Tibial nerve (tissue), 4 donors: ENCODE measurements at regions not wholly inside any gene's neighbourhood (a gene's known extent, or its start where the extent isn't known, plus 50 kb on each side); places are given as distances from the start of the nearest gene placed in this dataset.
"Not testable (repeated sequence)": the region's sequence is repeated elsewhere in the genome, so short reads cannot be mapped to it uniquely, and the experiment has no call there.

Experiments used
- DNase-seq, 2 donors: peaks; one replicate each; pipeline ENCODE4 v3.0.0-alpha.2; 2019; ENCODE audit warnings: low spot score in 2 of 2
- H3K27ac ChIP-seq, 4 donors: fragments of 200-600 bp; sonication (generic) in 3 of 4; one replicate each; pipeline ENCODE4 v1.5.1; 2017 to 2019; ENCODE audit warnings: mild to moderate bottlenecking in 1 of 4
- H3K27me3 ChIP-seq, 2 donors: fragments of 200-600 bp; sonication (generic) in 1 of 2; one replicate each; pipeline versions ENCODE4 v1.5.1 to v1.6.0; 2017 to 2019
- H3K36me3 ChIP-seq, 3 donors: fragments of 200-600 bp; sonication (generic); one replicate each; pipeline ENCODE4 v1.5.1; 2018 to 2019
- H3K4me1 ChIP-seq, 4 donors: fragments of 200-600 bp; sonication (generic) in 3 of 4; one replicate each; pipeline ENCODE4 v1.5.1; 2017 to 2019
- H3K4me3 ChIP-seq, 4 donors: fragments of 200-600 bp; sonication (generic) in 3 of 4; one replicate each; pipeline ENCODE4 v1.5.1; 2017 to 2019; ENCODE audit warnings: mild to moderate bottlenecking in 1 of 4, moderate library complexity in 1 of 4
- H3K9me3 ChIP-seq, 4 donors: fragments of 200-600 bp; sonication (generic) in 3 of 4; one replicate each; pipeline ENCODE4 v1.5.1; 2017 to 2019
- EP300 ChIP-seq, 2 donors: sonication (generic); formaldehyde crosslinking; IDR thresholded peaks; one replicate each; pipeline ENCODE4 v1.6.1; 2017; ENCODE audit warnings: antibody characterized with exemption in 2 of 2, mild to moderate bottlenecking in 1 of 2
- POLR2A ChIP-seq, 2 donors: fragments of 450-650 bp; IDR thresholded peaks; one replicate each; pipeline ENCODE4 v1.6.1; 2017; ENCODE audit warnings: antibody characterized with exemption in 2 of 2, mild to moderate bottlenecking in 2 of 2, moderate library complexity in 2 of 2
- WGBS, 2 donors: methylation state at CpG; one replicate each; pipeline ENCODE4 v1.1.5; 2018; 5-methylcytosine and 5-hydroxymethylcytosine counted together
- TF ChIP-seq, protein P1 (sequence below), 5 experiments: fragments of 200-600 bp in 3 of 5; fragments of 450-650 bp in 2 of 5; sonication (generic) in 3 of 5; IDR thresholded peaks; one replicate each; pipeline ENCODE4 v1.5.1; 2016 to 2019; ENCODE audit warnings: antibody characterized with exemption in 5 of 5, mild to moderate bottlenecking in 3 of 5, moderate library complexity in 2 of 5

DNA sequence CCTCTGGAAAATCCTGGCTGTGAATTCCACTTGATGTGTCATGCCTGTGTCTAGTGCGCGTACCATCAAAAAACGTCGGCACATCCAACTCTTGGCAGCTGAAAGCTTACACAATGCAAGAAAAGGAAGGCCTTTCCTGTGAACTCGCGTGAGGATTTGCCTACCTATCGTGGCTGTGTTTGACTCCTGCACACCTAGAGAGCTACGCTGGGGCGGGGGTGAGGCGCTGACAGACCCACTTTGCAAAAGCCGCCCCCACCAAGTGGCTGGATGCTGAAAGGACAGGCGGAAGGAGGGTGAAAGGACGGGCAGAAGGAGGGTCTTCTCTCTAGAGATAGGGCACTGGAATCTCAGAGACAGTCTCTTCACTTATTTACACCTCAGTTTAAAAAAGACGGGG, 270.1 kb downstream of the EIPR1 start:
- H3K27me3 ChIP-seq: no peaks in the 10 kb centered on the region
- no peak for TF ChIP-seq POLR2A (IDR thresholded peaks at IDR 0.05)
- TF ChIP-seq EP300 (IDR thresholded peaks at IDR 0.05): no peak
- TF ChIP-seq, protein P1, sequence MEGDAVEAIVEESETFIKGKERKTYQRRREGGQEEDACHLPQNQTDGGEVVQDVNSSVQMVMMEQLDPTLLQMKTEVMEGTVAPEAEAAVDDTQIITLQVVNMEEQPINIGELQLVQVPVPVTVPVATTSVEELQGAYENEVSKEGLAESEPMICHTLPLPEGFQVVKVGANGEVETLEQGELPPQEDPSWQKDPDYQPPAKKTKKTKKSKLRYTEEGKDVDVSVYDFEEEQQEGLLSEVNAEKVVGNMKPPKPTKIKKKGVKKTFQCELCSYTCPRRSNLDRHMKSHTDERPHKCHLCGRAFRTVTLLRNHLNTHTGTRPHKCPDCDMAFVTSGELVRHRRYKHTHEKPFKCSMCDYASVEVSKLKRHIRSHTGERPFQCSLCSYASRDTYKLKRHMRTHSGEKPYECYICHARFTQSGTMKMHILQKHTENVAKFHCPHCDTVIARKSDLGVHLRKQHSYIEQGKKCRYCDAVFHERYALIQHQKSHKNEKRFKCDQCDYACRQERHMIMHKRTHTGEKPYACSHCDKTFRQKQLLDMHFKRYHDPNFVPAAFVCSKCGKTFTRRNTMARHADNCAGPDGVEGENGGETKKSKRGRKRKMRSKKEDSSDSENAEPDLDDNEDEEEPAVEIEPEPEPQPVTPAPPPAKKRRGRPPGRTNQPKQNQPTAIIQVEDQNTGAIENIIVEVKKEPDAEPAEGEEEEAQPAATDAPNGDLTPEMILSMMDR (IDR thresholded peaks at IDR 0.05): no peak
- no peaks in the 10 kb centered on the region for H3K9me3 ChIP-seq
- no peak overlapping the region for H3K27ac ChIP-seq
- no peak for DNase-seq
- WGBS, 2 donors: 88 to 90% methylated on average over 14 of the region's 14 CpGs
- H3K4me1 ChIP-seq: no peaks in the 10 kb centered on the region
- no peaks in the 10 kb centered on the region for H3K36me3 ChIP-seq
- H3K4me3 ChIP-seq: no peak overlapping the region

DNA sequence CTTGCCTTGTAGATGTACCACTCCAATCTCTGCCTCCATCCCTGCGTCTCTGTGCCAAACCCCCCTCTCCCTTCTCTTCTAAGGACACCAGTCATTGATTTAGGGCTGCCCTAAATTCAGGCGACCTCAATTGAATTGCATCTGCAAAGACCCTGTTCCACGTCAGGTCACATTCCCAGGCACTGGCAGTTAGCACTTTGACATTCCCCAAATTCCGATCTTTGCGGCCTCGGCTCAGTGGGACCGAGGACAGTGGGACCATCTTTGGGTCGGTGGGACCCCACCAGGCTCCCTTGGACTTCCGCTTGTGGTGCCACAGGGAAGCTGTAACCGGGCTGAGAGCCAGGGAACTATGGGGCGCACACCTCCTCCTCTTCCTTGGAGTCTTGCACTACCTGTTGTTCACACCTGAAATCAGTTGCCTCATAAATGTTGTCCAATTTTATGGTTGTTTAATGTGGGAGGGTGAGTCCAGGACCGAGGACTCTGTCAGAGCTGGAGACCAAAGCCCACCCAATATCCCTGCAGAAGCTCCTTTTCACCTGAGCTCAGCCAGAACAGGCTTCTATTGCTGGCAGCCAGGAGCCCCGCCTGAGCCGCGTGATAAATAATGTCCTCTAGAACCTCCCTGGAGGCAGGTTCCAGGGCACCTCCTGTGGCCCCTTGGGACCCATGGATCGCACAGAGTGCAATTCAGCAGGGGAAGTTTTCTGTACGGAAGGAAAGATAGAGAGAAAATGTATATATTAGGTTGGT, 271.6 kb downstream of the EIPR1 start:
- no peaks in the 10 kb centered on the region for H3K27me3 ChIP-seq
- DNase-seq: no peak
- no peak overlapping the region for H3K27ac ChIP-seq
- H3K4me3 ChIP-seq: no peak overlapping the region
- WGBS, 2 donors: 68 to 78% methylated on average over 17 of the region's 17 CpGs
- H3K4me1 ChIP-seq: no peaks in the 10 kb centered on the region
- H3K9me3 ChIP-seq: no peaks in the 10 kb centered on the region
- TF ChIP-seq, protein P1 (IDR thresholded peaks at IDR 0.05): no peak
- TF ChIP-seq EP300 (IDR thresholded peaks at IDR 0.05) (no peak), POLR2A (IDR thresholded peaks at IDR 0.05) (no peak)
- H3K36me3 ChIP-seq: no peaks in the 10 kb centered on the region

GRCh38 chr2:3104958-3105813, 272.4 kb downstream of the EIPR1 start:
- 56 to 61% methylated on average over 13 of the region's 14 CpGs for WGBS, 2 donors
- H3K4me3 ChIP-seq, H3K27me3 ChIP-seq, H3K36me3 ChIP-seq, H3K4me1 ChIP-seq, H3K9me3 ChIP-seq, DNase-seq, H3K27ac ChIP-seq: not testable (repeated sequence)

DNA sequence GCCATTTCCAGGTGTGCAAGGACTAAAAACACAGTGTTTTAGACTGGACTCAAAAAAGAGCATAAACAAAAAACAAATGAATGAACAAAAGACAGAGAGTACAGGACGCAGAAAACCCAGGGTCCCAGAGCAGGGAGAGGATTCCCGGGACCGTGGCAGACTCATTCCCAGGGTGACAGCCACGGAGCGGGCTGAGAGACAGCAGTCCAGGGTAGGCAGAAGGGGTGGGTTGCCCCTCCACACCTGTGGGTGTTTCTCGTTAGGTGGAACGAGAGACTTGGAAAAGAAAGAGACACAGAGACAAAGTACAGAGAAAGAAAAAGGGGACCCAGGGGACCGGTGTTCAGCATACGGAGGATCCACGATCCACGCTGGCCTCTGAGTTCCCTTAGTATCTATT, 273.4 kb downstream of the EIPR1 start:
- no peak for DNase-seq
- Histone ChIP-seq H3K4me1 (no peaks in the 10 kb centered on the region), H3K36me3 (no peaks in the 10 kb centered on the region), H3K4me3 (no peak overlapping the region), H3K9me3 (peaks cover 0 to 2% (median 0%) of the 10 kb centered on the region in 4 donors), H3K27me3 (no peaks in the 10 kb centered on the region), H3K27ac (no peak overlapping the region)
- TF ChIP-seq EP300 (IDR thresholded peaks at IDR 0.05) (no peak), POLR2A (IDR thresholded peaks at IDR 0.05) (no peak)
- TF ChIP-seq, protein P1 (IDR thresholded peaks at IDR 0.05): no peak
- 83 to 84% methylated on average over 11 of the region's 11 CpGs for WGBS, 2 donors

DNA sequence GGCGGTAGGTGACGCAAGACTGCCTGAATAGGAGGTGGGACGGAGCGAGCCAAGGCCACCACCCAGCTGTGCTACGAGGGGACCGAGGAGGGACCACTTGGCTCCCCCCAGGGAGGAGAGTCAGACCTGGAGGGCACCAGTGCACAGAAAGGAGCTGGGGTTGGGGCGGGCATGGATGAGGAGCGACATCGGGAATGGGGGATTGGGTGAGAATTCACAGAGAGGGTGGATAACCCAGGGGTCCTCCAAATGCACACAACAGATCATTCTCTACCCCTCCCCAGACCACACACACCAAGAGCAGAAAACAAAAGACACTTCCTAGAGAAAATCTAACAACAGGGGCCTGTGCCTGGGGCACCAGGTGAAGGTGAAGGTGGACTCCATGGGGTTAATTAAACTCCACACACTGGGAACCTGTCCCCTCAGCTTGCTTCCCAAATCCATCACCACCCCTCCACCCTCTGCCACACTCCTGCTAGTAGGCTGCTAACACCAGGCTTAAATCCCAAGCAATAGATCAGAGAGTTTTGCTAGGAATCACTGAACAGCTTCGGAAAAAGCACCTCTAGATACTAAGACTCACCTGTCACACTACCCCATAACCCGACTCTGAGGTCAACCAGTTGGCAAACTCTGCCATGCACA, 274.6 kb downstream of the EIPR1 start:
- no peak for DNase-seq
- TF ChIP-seq EP300 (IDR thresholded peaks at IDR 0.05): no peak
- no peak for TF ChIP-seq POLR2A (IDR thresholded peaks at IDR 0.05)
- TF ChIP-seq, protein P1 (IDR thresholded peaks at IDR 0.05): no peak
- Histone ChIP-seq H3K4me3 (no peak overlapping the region), H3K9me3 (peaks cover 0 to 5% (median 0%) of the 10 kb centered on the region in 4 donors), H3K36me3 (no peaks in the 10 kb centered on the region), H3K27ac (no peak overlapping the region), H3K4me1 (no peaks in the 10 kb centered on the region), H3K27me3 (no peaks in the 10 kb centered on the region)
- WGBS, 2 donors: 75 to 78% methylated on average over 11 of the region's 11 CpGs
